Activated effector memory CD4-positive, alpha-beta T cell treated with anti-CD3 and anti-CD28 coated beads, Interleukin-2, amount 50 U/mL, for 16 hours (primary cell): ENCODE measurements at regions not wholly inside any gene's neighbourhood (a gene's known extent, or its start where the extent isn't known, plus 50 kb on each side); places are given as distances from the start of the nearest gene placed in this dataset.
"Not testable (repeated sequence)": the region's sequence is repeated elsewhere in the genome, so short reads cannot be mapped to it uniquely, and the experiment has no call there.

Experiments used
- DNase-seq: peaks from one replicate; pipeline ENCODE4 v3.0.0-alpha.2; 2020

GRCh38 chr10:124241510-124241909, 148.1 kb upstream of the CHST15 start:
- DNase-seq: not testable (repeated sequence)

GRCh38 chr10:124240839-124241291, 147.5 kb upstream of the CHST15 start:
- peak; percentile 49 for DNase-seq

- peak; percentile 57 for DNase-seq
These were observed 146.3 kb upstream of the CHST15 start for GRCh38 chr10:124239696-124240095.

GRCh38 chr10:124239134-124239533, 145.7 kb upstream of the CHST15 start:
- DNase-seq: no peak

GRCh38 chr10:124238367-124238766, 145.0 kb upstream of the CHST15 start:
- DNase-seq: peak; percentile 48

- no peak for DNase-seq
These were observed 144.0 kb upstream of the CHST15 start for GRCh38 chr10:124237282-124237961.

- DNase-seq: peak; percentile 19
These were observed 143.4 kb upstream of the CHST15 start for GRCh38 chr10:124236816-124237215.

- DNase-seq: no peak
These were observed 142.7 kb upstream of the CHST15 start for GRCh38 chr10:124236136-124236535.

- no peak for DNase-seq
These were observed 141.8 kb upstream of the CHST15 start for GRCh38 chr10:124235232-124235631.

- DNase-seq: peak; percentile 52
These were observed 140.2 kb upstream of the CHST15 start for GRCh38 chr10:124233546-124234138.

- peak; percentile 61 for DNase-seq
These were observed 139.5 kb upstream of the CHST15 start for GRCh38 chr10:124232686-124233545.

GRCh38 chr10:124231168-124232155, 138.1 kb upstream of the CHST15 start:
- peak; percentile 80 for DNase-seq

- no peak for DNase-seq
These were observed 137.3 kb upstream of the CHST15 start for GRCh38 chr10:124230635-124231167.

- no peak for DNase-seq
These were observed 136.7 kb upstream of the CHST15 start for GRCh38 chr10:124229989-124230634.

- DNase-seq: no peak
These were observed 136.0 kb upstream of the CHST15 start for GRCh38 chr10:124229201-124229988.

GRCh38 chr10:124228471-124228870, 135.1 kb upstream of the CHST15 start:
- DNase-seq: no peak

- no peak for DNase-seq
These were observed 134.6 kb upstream of the CHST15 start for GRCh38 chr10:124227988-124228387.

GRCh38 chr10:124227055-124227975, 133.9 kb upstream of the CHST15 start:
- no peak for DNase-seq

- no peak for DNase-seq
These were observed 133.1 kb upstream of the CHST15 start for GRCh38 chr10:124226271-124227054.
